CD4-positive, alpha-beta T cell treated with Interleukin-10 for 1 hour (primary cell): ENCODE measurements at regions not wholly inside any gene's neighbourhood (a gene's known extent, or its start where the extent isn't known, plus 50 kb on each side); places are given as distances from the start of the nearest gene placed in this dataset.

Experiments used
- DNase-seq: peaks from one replicate; pipeline ENCODE4 v3.0.0-alpha.2; 2020

GRCh38 chr2:176687944-176688343 lies 418.7 kb downstream of the MTX2 start:
- DNase-seq: no peak

GRCh38 chr2:176689711-176690110 lies 420.5 kb downstream of the MTX2 start:
- no peak for DNase-seq

- no peak for DNase-seq
Observed at GRCh38 chr2:176691471-176691870, 422.2 kb downstream of the MTX2 start.

GRCh38 chr2:176692533-176692932 lies 423.3 kb downstream of the MTX2 start:
- no peak for DNase-seq

- no peak for DNase-seq
Observed at GRCh38 chr2:176699098-176699497, 429.9 kb downstream of the MTX2 start.

- DNase-seq: no peak
Observed at GRCh38 chr2:176699644-176700043, 430.4 kb downstream of the MTX2 start.

- DNase-seq: no peak
Observed at GRCh38 chr2:176702131-176702530, 432.9 kb downstream of the MTX2 start.

- DNase-seq: no peak
Observed at GRCh38 chr2:176704282-176704858, 435.1 kb downstream of the MTX2 start.

GRCh38 chr2:176709149-176709951 lies 440.1 kb downstream of the MTX2 start:
- DNase-seq: no peak

- DNase-seq: no peak
Observed at GRCh38 chr2:176709991-176710390, 440.7 kb downstream of the MTX2 start.

- no peak for DNase-seq
Observed at GRCh38 chr2:176710657-176711186, 441.5 kb downstream of the MTX2 start.

GRCh38 chr2:176725873-176726645 lies 456.8 kb downstream of the MTX2 start:
- DNase-seq: no peak

GRCh38 chr2:176727696-176728095 lies 458.5 kb downstream of the MTX2 start:
- no peak for DNase-seq

GRCh38 chr2:176729706-176730569 lies 460.7 kb downstream of the MTX2 start:
- DNase-seq: no peak

- DNase-seq: no peak
Observed at GRCh38 chr2:176732780-176733179, 463.5 kb downstream of the MTX2 start.

GRCh38 chr2:176733698-176734430 lies 464.6 kb downstream of the MTX2 start:
- DNase-seq: no peak

- no peak for DNase-seq
Observed at GRCh38 chr2:176734868-176735267, 465.6 kb downstream of the MTX2 start.

GRCh38 chr2:176742271-176742670 lies 470.3 kb upstream of the HNRNPA3 start:
- no peak for DNase-seq

GRCh38 chr2:176743671-176744070 lies 468.9 kb upstream of the HNRNPA3 start:
- DNase-seq: no peak

- DNase-seq: no peak
Observed at GRCh38 chr2:176744146-176744545, 468.4 kb upstream of the HNRNPA3 start.

- no peak for DNase-seq
Observed at GRCh38 chr2:176745543-176746200, 466.9 kb upstream of the HNRNPA3 start.
